ENCODE measurements at regions not wholly inside any gene's neighbourhood (a gene's known extent, or its start where the extent isn't known, plus 50 kb on each side); places are given as distances from the start of the nearest gene placed in this dataset.

GRCh38 chr2:53610260-53610659 is 157.3 kb upstream of the CHAC2 start:
- POLR2A ChIA-PET: no interaction called here
- TF ChIP-seq BCL11B (tag by site-specific recombination; IDR thresholded peaks at IDR 0.05; ENCODE audit: low read depth) (no peak), HOXC10 (CRISPR knock-in tag; IDR thresholded peaks at IDR 0.05) (no peak), FEZF1 (tag by site-specific recombination; IDR thresholded peaks at IDR 0.05) (no peak), ZSCAN30 (tag by site-specific recombination; IDR thresholded peaks at IDR 0.05) (no peak), ZNF155 (tag by site-specific recombination; IDR thresholded peaks at IDR 0.05) (no peak), ZSCAN23 (tag by site-specific recombination; IDR thresholded peaks at IDR 0.05) (no peak), ZNF2 (tag by site-specific recombination; IDR thresholded peaks at IDR 0.05) (no peak), ZNF248 (tag by site-specific recombination; IDR thresholded peaks at IDR 0.05) (no peak), GLIS2 (tag by site-specific recombination; IDR thresholded peaks at IDR 0.05) (no peak), ZNF239 (tag by site-specific recombination; IDR thresholded peaks at IDR 0.05) (no peak), PATZ1 (tag by site-specific recombination; IDR thresholded peaks at IDR 0.05) (no peak), SP3 (tag by site-specific recombination; IDR thresholded peaks at IDR 0.05) (no peak), ZBTB17 (tag by site-specific recombination; IDR thresholded peaks at IDR 0.05) (no peak), OSR2 (tag by site-specific recombination; IDR thresholded peaks at IDR 0.05) (no peak), ZNF426 (tag by site-specific recombination; IDR thresholded peaks at IDR 0.05) (no peak), SP7 (tag by site-specific recombination; IDR thresholded peaks at IDR 0.05) (no peak), REPIN1 (tag by site-specific recombination; IDR thresholded peaks at IDR 0.05; ENCODE audit: low read depth) (no peak), ZBTB11 (tag by site-specific recombination; conservative IDR thresholded peaks at IDR 0.05; ENCODE audit: low read depth) (no peak)
- TF ChIP-seq, protein P1, sequence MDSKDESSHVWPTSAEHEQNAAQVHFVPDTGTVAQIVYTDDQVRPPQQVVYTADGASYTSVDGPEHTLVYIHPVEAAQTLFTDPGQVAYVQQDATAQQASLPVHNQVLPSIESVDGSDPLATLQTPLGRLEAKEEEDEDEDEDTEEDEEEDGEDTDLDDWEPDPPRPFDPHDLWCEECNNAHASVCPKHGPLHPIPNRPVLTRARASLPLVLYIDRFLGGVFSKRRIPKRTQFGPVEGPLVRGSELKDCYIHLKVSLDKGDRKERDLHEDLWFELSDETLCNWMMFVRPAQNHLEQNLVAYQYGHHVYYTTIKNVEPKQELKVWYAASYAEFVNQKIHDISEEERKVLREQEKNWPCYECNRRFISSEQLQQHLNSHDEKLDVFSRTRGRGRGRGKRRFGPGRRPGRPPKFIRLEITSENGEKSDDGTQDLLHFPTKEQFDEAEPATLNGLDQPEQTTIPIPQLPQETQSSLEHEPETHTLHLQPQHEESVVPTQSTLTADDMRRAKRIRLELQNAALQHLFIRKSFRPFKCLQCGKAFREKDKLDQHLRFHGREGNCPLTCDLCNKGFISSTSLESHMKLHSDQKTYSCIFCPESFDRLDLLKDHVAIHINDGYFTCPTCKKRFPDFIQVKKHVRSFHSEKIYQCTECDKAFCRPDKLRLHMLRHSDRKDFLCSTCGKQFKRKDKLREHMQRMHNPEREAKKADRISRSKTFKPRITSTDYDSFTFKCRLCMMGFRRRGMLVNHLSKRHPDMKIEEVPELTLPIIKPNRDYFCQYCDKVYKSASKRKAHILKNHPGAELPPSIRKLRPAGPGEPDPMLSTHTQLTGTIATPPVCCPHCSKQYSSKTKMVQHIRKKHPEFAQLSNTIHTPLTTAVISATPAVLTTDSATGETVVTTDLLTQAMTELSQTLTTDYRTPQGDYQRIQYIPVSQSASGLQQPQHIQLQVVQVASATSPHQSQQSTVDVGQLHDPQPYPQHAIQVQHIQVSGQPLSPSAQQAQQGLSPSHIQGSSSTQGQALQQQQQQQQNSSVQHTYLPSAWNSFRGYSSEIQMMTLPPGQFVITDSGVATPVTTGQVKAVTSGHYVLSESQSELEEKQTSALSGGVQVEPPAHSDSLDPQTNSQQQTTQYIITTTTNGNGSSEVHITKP (tag by site-specific recombination; IDR thresholded peaks at IDR 0.05): no peak
- H3K36me3 ChIP-seq (ENCODE audit: control insufficient read depth in 2 of 2, insufficient read depth in 1 of 2, low read length in 2 of 2): no peaks in the 10 kb centered on the region
- no peaks in the 10 kb centered on the region for H3K9me3 ChIP-seq (ENCODE audit: control insufficient read depth, insufficient read depth, low read depth, low read length)
- no peak overlapping the region for H3K27ac ChIP-seq (ENCODE audit: extremely low read depth, low read depth, low read length)
- CTCF ChIA-PET: no interaction called here
- no peak overlapping the region for H3K4me3 ChIP-seq (ENCODE audit: low read depth, low read length)
- H3K4me1 ChIP-seq (ENCODE audit: control insufficient read depth, insufficient read depth, low read length): no peaks in the 10 kb centered on the region
